Body of pancreas (tissue), 4 donors: ENCODE measurements at regions not wholly inside any gene's neighbourhood (a gene's known extent, or its start where the extent isn't known, plus 50 kb on each side); places are given as distances from the start of the nearest gene placed in this dataset.
"Not testable (repeated sequence)": the region's sequence is repeated elsewhere in the genome, so short reads cannot be mapped to it uniquely, and the experiment has no call there.

Experiments used
- ATAC-seq: fragments of 150-250 bp; one replicate; pipeline ENCODE4 v1.9.1; 2016
- DNase-seq, 4 donors: peaks; one replicate each; pipeline ENCODE4 v3.0.0-alpha.2; 2019
- H3K27ac ChIP-seq, 4 donors: fragments of 200-600 bp; sonication (generic); 1 replicate in 3 of 4; 2 replicates in 1 of 4; pipeline versions ENCODE4 v1.5.1 to v1.6.1; 2016 to 2019; ENCODE audit warnings: mild to moderate bottlenecking in 1 of 4, mixed read lengths in 1 of 4, moderate library complexity in 1 of 4
- H3K27me3 ChIP-seq, 2 donors: fragments of 200-600 bp; sonication (generic); one replicate each; pipeline ENCODE4 v1.6.0; 2016; ENCODE audit warnings: mild to moderate bottlenecking in 1 of 2
- H3K36me3 ChIP-seq, 2 donors: fragments of 200-600 bp; sonication (generic); replicated peaks in 1 of 2; 2 replicates each; pipeline ENCODE4 v1.5.1; 2016; ENCODE audit warnings: low read depth in 2 of 2; ENCODE audit not compliant: insufficient read depth in 1 of 2
- H3K4me1 ChIP-seq: fragments of 200-600 bp; sonication (generic); one replicate; pipeline ENCODE4 v1.6.0; 2016
- H3K4me3 ChIP-seq, 2 donors: fragments of 200-600 bp; sonication (generic); 1 replicate in 1 of 2; 2 replicates in 1 of 2; pipeline ENCODE4 v1.5.1; 2016 to 2019
- H3K9me3 ChIP-seq, 3 donors: fragments of 200-600 bp; sonication (generic); 1 replicate in 2 of 3; 2 replicates in 1 of 3; pipeline ENCODE4 v1.5.1; 2016
- CTCF ChIP-seq, 7 experiments: fragments of 450-650 bp in 4 of 7; fragments of 200-600 bp in 3 of 7; sonication (generic) in 3 of 7; IDR thresholded peaks; one replicate each; pipeline ENCODE4 v1.5.1; 2016 to 2019; ENCODE audit warnings: antibody characterized with exemption in 7 of 7
- POLR2A ChIP-seq, 3 donors: fragments of 450-650 bp; IDR thresholded peaks; one replicate each; pipeline ENCODE4 v1.6.1; 2016; ENCODE audit warnings: antibody characterized with exemption in 3 of 3, mild to moderate bottlenecking in 2 of 3
- WGBS, 2 donors: methylation state at CpG; one replicate each; pipeline ENCODE4 v1.1.5; 2017; 5-methylcytosine and 5-hydroxymethylcytosine counted together
- intact Hi-C: fragments of 100-400 bp; cut with DNase I; formaldehyde crosslinking; loops from one replicate; pipeline ENCODE4 v1.15.1; 2023

- intact Hi-C loops, result not testable (repeated sequence)
These were observed 52.5 kb downstream of the KIAA0408 start for GRCh38 chr6:127406722-127407121.

GRCh38 chr6:127406122-127406521 lies 53.1 kb downstream of the KIAA0408 start:
- no peaks in the 10 kb centered on the region for H3K36me3 ChIP-seq
- 47 to 59% methylated on average over 3 of the region's 3 CpGs for WGBS, 2 donors
- no peaks in the 10 kb centered on the region for H3K27me3 ChIP-seq
- H3K27ac ChIP-seq, result no peak overlapping the region
- DNase-seq, result no peak
- no peaks in the 10 kb centered on the region for H3K9me3 ChIP-seq
- no peaks in the 10 kb centered on the region for H3K4me1 ChIP-seq
- ATAC-seq, result no peak
- TF ChIP-seq CTCF (IDR thresholded peaks at IDR 0.05), result no peak
- TF ChIP-seq POLR2A (IDR thresholded peaks at IDR 0.05), result no peak
- H3K4me3 ChIP-seq, result no peak overlapping the region
- intact Hi-C loops, result no loop called here

More at GRCh38 chr6:127406722-127407121, 52.5 kb downstream of the KIAA0408 start:
- H3K9me3 ChIP-seq, H3K4me3 ChIP-seq, H3K27ac ChIP-seq, H3K4me1 ChIP-seq, H3K36me3 ChIP-seq, H3K27me3 ChIP-seq, ATAC-seq, DNase-seq: not testable (repeated sequence)
- 84 to 92% methylated on average over 5 of the region's 5 CpGs for WGBS, 2 donors

GRCh38 chr6:127404594-127405178 lies 54.5 kb downstream of the KIAA0408 start:
- 53 to 56% methylated on average over 3 of the region's 3 CpGs for WGBS, 2 donors
- TF ChIP-seq POLR2A (IDR thresholded peaks at IDR 0.05) (no peak), CTCF (IDR thresholded peaks at IDR 0.05) (no peak)
- H3K36me3 ChIP-seq, result no peaks in the 10 kb centered on the region
- no peak overlapping the region for H3K27ac ChIP-seq
- no peaks in the 10 kb centered on the region for H3K4me1 ChIP-seq
- ATAC-seq (no peak), DNase-seq (no peak)
- no peak overlapping the region for H3K4me3 ChIP-seq
- no peaks in the 10 kb centered on the region for H3K9me3 ChIP-seq
- intact Hi-C loops, result no loop called here
- H3K27me3 ChIP-seq, result no peaks in the 10 kb centered on the region

GRCh38 chr6:127404133-127404532 lies 55.1 kb downstream of the KIAA0408 start:
- Histone ChIP-seq H3K27ac (no peak overlapping the region), H3K4me3 (no peak overlapping the region), H3K27me3 (no peaks in the 10 kb centered on the region), H3K4me1 (no peaks in the 10 kb centered on the region), H3K9me3 (no peaks in the 10 kb centered on the region), H3K36me3 (no peaks in the 10 kb centered on the region)
- intact Hi-C loops, result no loop called here
- TF ChIP-seq CTCF (IDR thresholded peaks at IDR 0.05), result no peak
- TF ChIP-seq POLR2A (IDR thresholded peaks at IDR 0.05), result no peak
- no peak for ATAC-seq
- DNase-seq, result no peak

GRCh38 chr6:127403636-127404035 lies 55.6 kb downstream of the KIAA0408 start:
- WGBS, 2 donors, result 88% methylated on average over 2 of the region's 2 CpGs
- Histone ChIP-seq H3K4me3 (no peak overlapping the region), H3K27me3 (no peaks in the 10 kb centered on the region), H3K36me3 (no peaks in the 10 kb centered on the region), H3K27ac (no peak overlapping the region), H3K9me3 (no peaks in the 10 kb centered on the region), H3K4me1 (no peaks in the 10 kb centered on the region)
- intact Hi-C loops, result no loop called here
- no peak for DNase-seq
- ATAC-seq, result no peak
- TF ChIP-seq CTCF (IDR thresholded peaks at IDR 0.05), result no peak
- TF ChIP-seq POLR2A (IDR thresholded peaks at IDR 0.05), result no peak
